HEK293 (cell line): ENCODE measurements at regions not wholly inside any gene's neighbourhood (a gene's known extent, or its start where the extent isn't known, plus 50 kb on each side); places are given as distances from the start of the nearest gene placed in this dataset.

Experiments
- CTCF ChIA-PET: fragments of 350-600 bp; formaldehyde crosslinking; extraction: SDS; loops from one replicate; lab custom pipeline; 2021; ENCODE audit warnings: antibody characterized with exemption; lab: Yijun Ruan, JAX
- POLR2A ChIA-PET: fragments of 300-600 bp; formaldehyde crosslinking; extraction: SDS; loops from one replicate; lab custom pipeline; 2020; ENCODE audit warnings: antibody characterized with exemption, inconsistent platforms; lab: Yijun Ruan, JAX
- H3K27ac ChIP-seq: fragments of 200-500 bp; sonication (Bioruptor generic); 2 replicates; pipeline ENCODE4 v1.5.1; 2014; ENCODE audit warnings: low read depth, low read length, control low read depth, inconsistent platforms; ENCODE audit errors: extremely low read depth
- H3K36me3 ChIP-seq, 2 experiments: fragments of 200-500 bp in 1 of 2; sonication (Bioruptor generic) in 1 of 2; 1 replicate in 1 of 2; 2 replicates in 1 of 2; pipeline ENCODE4 v1.5.1; 2014 to 2017; ENCODE audit warnings: inconsistent platforms in 2 of 2, low read length in 2 of 2; ENCODE audit not compliant: control insufficient read depth in 2 of 2, insufficient read depth in 1 of 2
- H3K4me1 ChIP-seq: fragments of 200-500 bp; sonication (Bioruptor generic); 2 replicates; pipeline ENCODE4 v1.5.1; 2014; ENCODE audit warnings: mild to moderate bottlenecking, low read length, inconsistent platforms; ENCODE audit not compliant: control insufficient read depth, insufficient read depth
- H3K4me3 ChIP-seq: 2 replicates; pipeline ENCODE4 v1.5.1; 2011; ENCODE audit warnings: low read depth, mild to moderate bottlenecking, control low read depth, low read length, moderate library complexity
- H3K9me3 ChIP-seq: fragments of 200-500 bp; sonication (Bioruptor generic); 2 replicates; pipeline ENCODE4 v1.5.1; 2014; ENCODE audit warnings: low read depth, low read length, inconsistent platforms; ENCODE audit not compliant: control insufficient read depth, insufficient read depth
- BCL11A ChIP-seq: fragments of 450-650 bp; formaldehyde crosslinking; IDR thresholded peaks from 2 replicates; pipeline ENCODE4 v1.5.1; 2016; ENCODE audit warnings: low read depth, missing biosample characterization, missing genetic modification characterization
- GLI2 ChIP-seq: fragments of 450-650 bp; formaldehyde crosslinking; IDR thresholded peaks from 2 replicates; pipeline ENCODE4; 2017; ENCODE audit warnings: missing biosample characterization, missing genetic modification characterization, low read depth, borderline replicate concordance
- HIC1 ChIP-seq: fragments of 450-650 bp; formaldehyde crosslinking; IDR thresholded peaks from 2 replicates; pipeline ENCODE4 v1.5.1; 2016; ENCODE audit warnings: missing biosample characterization, missing genetic modification characterization
- HOXA7 ChIP-seq: sonication (generic); formaldehyde crosslinking; IDR thresholded peaks from 2 replicates; pipeline ENCODE4 v1.8.1; 2022; ENCODE audit warnings: missing genetic modification reagents, borderline replicate concordance
- SP7 ChIP-seq: fragments of 450-650 bp; formaldehyde crosslinking; IDR thresholded peaks from 2 replicates; pipeline ENCODE4 v1.5.1; 2016; ENCODE audit warnings: missing biosample characterization, missing genetic modification characterization
- ZBTB17 ChIP-seq: fragments of 450-650 bp; formaldehyde crosslinking; IDR thresholded peaks from 2 replicates; pipeline ENCODE4 v1.5.1; 2016; ENCODE audit warnings: missing biosample characterization, missing genetic modification characterization
- ZNF280C ChIP-seq: fragments of 450-650 bp; formaldehyde crosslinking; IDR thresholded peaks from 2 replicates; pipeline ENCODE4 v1.5.1; 2016; ENCODE audit warnings: missing biosample characterization, missing genetic modification characterization
- ZNF324 ChIP-seq: fragments of 450-650 bp; formaldehyde crosslinking; IDR thresholded peaks from 2 replicates; pipeline ENCODE4 v1.5.1; 2016; ENCODE audit warnings: missing biosample characterization, missing genetic modification characterization
- ZNF623 ChIP-seq: fragments of 450-650 bp; formaldehyde crosslinking; IDR thresholded peaks from 2 replicates; pipeline ENCODE4 v1.5.1; 2016; ENCODE audit warnings: missing biosample characterization, missing genetic modification characterization
- ZNF629 ChIP-seq: fragments of 450-650 bp; formaldehyde crosslinking; IDR thresholded peaks from 2 replicates; pipeline ENCODE4 v1.5.1; 2017; ENCODE audit warnings: missing biosample characterization, missing genetic modification characterization
- ZNF639 ChIP-seq: fragments of 450-650 bp; formaldehyde crosslinking; IDR thresholded peaks from 2 replicates; pipeline ENCODE4 v1.5.1; 2016; ENCODE audit warnings: missing biosample characterization, missing genetic modification characterization
- ZNF707 ChIP-seq: fragments of 450-650 bp; formaldehyde crosslinking; IDR thresholded peaks from 2 replicates; pipeline ENCODE4 v1.5.1; 2016; ENCODE audit warnings: missing biosample characterization, missing genetic modification characterization
- ZNF843 ChIP-seq: fragments of 450-650 bp; formaldehyde crosslinking; IDR thresholded peaks from 2 replicates; pipeline ENCODE4 v1.5.1; 2016; ENCODE audit warnings: missing biosample characterization, missing genetic modification characterization
- ZXDB ChIP-seq: fragments of 450-650 bp; formaldehyde crosslinking; IDR thresholded peaks from 2 replicates; pipeline ENCODE4 v1.5.1; 2016; ENCODE audit warnings: missing biosample characterization, missing genetic modification characterization
- TF ChIP-seq, protein P1 (sequence below): fragments of 450-650 bp; IDR thresholded peaks from 2 replicates; pipeline ENCODE4 v1.5.1; 2018; ENCODE audit warnings: missing biosample characterization, mild to moderate bottlenecking, missing genetic modification characterization
- TF ChIP-seq, protein P2 (sequence below): fragments of 450-650 bp; formaldehyde crosslinking; IDR thresholded peaks from 2 replicates; pipeline ENCODE4 v1.5.1; 2016; ENCODE audit warnings: missing biosample characterization, missing genetic modification characterization
- TF ChIP-seq, protein P3 (sequence below): fragments of 450-650 bp; formaldehyde crosslinking; IDR thresholded peaks from 2 replicates; pipeline ENCODE4 v1.5.1; 2016; ENCODE audit warnings: missing biosample characterization, missing genetic modification characterization
- TF ChIP-seq, protein P4 (sequence below): fragments of 450-650 bp; formaldehyde crosslinking; IDR thresholded peaks from 2 replicates; pipeline ENCODE4 v1.5.1; 2016; ENCODE audit warnings: missing biosample characterization, missing genetic modification characterization
- TF ChIP-seq, protein P5 (sequence below): fragments of 450-650 bp; formaldehyde crosslinking; IDR thresholded peaks from 2 replicates; pipeline ENCODE4 v1.5.1; 2016; ENCODE audit warnings: missing biosample characterization, missing genetic modification characterization
- TF ChIP-seq, protein P6 (sequence below): fragments of 450-650 bp; formaldehyde crosslinking; IDR thresholded peaks from 2 replicates; pipeline ENCODE4 v1.5.1; 2016; ENCODE audit warnings: missing biosample characterization, missing genetic modification characterization, low read depth

- ChIA-PET POLR2A (interaction anchor here (0.7 to 1.6 kb wide), 3 partner anchors 10 to 27 kb away, joined by 4 to 9 read pairs (median 5); no protein-coding TSS in a partner anchor), CTCF (interaction anchor here (0.6 to 3.1 kb wide), 3 partner anchors 12 to 144 kb away, joined by 3 to 10 read pairs (median 7); no protein-coding TSS in a partner anchor)
- TF ChIP-seq, protein P1, sequence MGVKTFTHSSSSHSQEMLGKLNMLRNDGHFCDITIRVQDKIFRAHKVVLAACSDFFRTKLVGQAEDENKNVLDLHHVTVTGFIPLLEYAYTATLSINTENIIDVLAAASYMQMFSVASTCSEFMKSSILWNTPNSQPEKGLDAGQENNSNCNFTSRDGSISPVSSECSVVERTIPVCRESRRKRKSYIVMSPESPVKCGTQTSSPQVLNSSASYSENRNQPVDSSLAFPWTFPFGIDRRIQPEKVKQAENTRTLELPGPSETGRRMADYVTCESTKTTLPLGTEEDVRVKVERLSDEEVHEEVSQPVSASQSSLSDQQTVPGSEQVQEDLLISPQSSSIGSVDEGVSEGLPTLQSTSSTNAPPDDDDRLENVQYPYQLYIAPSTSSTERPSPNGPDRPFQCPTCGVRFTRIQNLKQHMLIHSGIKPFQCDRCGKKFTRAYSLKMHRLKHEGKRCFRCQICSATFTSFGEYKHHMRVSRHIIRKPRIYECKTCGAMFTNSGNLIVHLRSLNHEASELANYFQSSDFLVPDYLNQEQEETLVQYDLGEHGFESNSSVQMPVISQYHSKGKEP (tag by site-specific recombination): peak; percentile 52; the same call in 1 of the 2 replicates
- peak; percentile 22; the same call in 1 of the 2 replicates for TF ChIP-seq ZXDB (tag by site-specific recombination)
- TF ChIP-seq ZNF843 (tag by site-specific recombination): peak; percentile 82
- TF ChIP-seq ZBTB17 (tag by site-specific recombination): peak; percentile 30; the same call in 1 of the 2 replicates
- TF ChIP-seq BCL11A (tag by site-specific recombination): 0 out of 2 replicates have a peak, but pooled peaks have one; percentile 75
- TF ChIP-seq ZNF623 (tag by site-specific recombination): no peak
- TF ChIP-seq SP7 (tag by site-specific recombination): peak; percentile 98
- TF ChIP-seq GLI2 (tag by site-specific recombination): peak; percentile 42; the same call in 1 of the 2 replicates
- 0 out of 2 replicates have a peak, but pooled peaks have one; percentile 16 for TF ChIP-seq ZNF324
- TF ChIP-seq, protein P2, sequence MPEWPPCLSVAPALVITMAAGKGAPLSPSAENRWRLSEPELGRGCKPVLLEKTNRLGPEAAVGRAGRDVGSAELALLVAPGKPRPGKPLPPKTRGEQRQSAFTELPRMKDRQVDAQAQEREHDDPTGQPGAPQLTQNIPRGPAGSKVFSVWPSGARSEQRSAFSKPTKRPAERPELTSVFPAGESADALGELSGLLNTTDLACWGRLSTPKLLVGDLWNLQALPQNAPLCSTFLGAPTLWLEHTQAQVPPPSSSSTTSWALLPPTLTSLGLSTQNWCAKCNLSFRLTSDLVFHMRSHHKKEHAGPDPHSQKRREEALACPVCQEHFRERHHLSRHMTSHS (tag by site-specific recombination): 0 out of 2 replicates have a peak, but pooled peaks have one; percentile 23
- TF ChIP-seq HIC1 (tag by site-specific recombination): no peak
- TF ChIP-seq, protein P3, sequence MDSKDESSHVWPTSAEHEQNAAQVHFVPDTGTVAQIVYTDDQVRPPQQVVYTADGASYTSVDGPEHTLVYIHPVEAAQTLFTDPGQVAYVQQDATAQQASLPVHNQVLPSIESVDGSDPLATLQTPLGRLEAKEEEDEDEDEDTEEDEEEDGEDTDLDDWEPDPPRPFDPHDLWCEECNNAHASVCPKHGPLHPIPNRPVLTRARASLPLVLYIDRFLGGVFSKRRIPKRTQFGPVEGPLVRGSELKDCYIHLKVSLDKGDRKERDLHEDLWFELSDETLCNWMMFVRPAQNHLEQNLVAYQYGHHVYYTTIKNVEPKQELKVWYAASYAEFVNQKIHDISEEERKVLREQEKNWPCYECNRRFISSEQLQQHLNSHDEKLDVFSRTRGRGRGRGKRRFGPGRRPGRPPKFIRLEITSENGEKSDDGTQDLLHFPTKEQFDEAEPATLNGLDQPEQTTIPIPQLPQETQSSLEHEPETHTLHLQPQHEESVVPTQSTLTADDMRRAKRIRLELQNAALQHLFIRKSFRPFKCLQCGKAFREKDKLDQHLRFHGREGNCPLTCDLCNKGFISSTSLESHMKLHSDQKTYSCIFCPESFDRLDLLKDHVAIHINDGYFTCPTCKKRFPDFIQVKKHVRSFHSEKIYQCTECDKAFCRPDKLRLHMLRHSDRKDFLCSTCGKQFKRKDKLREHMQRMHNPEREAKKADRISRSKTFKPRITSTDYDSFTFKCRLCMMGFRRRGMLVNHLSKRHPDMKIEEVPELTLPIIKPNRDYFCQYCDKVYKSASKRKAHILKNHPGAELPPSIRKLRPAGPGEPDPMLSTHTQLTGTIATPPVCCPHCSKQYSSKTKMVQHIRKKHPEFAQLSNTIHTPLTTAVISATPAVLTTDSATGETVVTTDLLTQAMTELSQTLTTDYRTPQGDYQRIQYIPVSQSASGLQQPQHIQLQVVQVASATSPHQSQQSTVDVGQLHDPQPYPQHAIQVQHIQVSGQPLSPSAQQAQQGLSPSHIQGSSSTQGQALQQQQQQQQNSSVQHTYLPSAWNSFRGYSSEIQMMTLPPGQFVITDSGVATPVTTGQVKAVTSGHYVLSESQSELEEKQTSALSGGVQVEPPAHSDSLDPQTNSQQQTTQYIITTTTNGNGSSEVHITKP: peak; percentile 52
- TF ChIP-seq, protein P4, sequence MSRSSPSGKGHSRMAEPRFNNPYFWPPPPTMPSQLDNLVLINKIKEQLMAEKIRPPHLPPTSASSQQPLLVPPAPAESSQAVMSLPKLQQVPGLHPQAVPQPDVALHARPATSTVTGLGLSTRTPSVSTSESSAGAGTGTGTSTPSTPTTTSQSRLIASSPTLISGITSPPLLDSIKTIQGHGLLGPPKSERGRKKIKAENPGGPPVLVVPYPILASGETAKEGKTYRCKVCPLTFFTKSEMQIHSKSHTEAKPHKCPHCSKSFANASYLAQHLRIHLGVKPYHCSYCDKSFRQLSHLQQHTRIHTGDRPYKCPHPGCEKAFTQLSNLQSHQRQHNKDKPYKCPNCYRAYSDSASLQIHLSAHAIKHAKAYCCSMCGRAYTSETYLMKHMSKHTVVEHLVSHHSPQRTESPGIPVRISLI: peak; percentile 83
- no peak for TF ChIP-seq ZNF280C (tag by site-specific recombination)
- TF ChIP-seq HOXA7 (CRISPR knock-in tag): no peak
- TF ChIP-seq, protein P5, sequence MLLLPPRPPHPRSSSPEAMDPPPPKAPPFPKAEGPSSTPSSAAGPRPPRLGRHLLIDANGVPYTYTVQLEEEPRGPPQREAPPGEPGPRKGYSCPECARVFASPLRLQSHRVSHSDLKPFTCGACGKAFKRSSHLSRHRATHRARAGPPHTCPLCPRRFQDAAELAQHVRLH (tag by site-specific recombination): no peak
- TF ChIP-seq, protein P6, sequence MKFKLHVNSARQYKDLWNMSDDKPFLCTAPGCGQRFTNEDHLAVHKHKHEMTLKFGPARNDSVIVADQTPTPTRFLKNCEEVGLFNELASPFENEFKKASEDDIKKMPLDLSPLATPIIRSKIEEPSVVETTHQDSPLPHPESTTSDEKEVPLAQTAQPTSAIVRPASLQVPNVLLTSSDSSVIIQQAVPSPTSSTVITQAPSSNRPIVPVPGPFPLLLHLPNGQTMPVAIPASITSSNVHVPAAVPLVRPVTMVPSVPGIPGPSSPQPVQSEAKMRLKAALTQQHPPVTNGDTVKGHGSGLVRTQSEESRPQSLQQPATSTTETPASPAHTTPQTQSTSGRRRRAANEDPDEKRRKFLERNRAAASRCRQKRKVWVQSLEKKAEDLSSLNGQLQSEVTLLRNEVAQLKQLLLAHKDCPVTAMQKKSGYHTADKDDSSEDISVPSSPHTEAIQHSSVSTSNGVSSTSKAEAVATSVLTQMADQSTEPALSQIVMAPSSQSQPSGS: peak; percentile 69
- TF ChIP-seq ZNF707: no peak
- peak; percentile 83 for TF ChIP-seq ZNF629 (tag by site-specific recombination)
- TF ChIP-seq ZNF639 (tag by site-specific recombination): peak; percentile 56; the same call in 1 of the 2 replicates
Observed at GRCh38 chr2:47226132-47226922, 50.0 kb upstream of the CALM2 start.

More at GRCh38 chr2:47226132-47226922, 50.0 kb upstream of the CALM2 start:
- Histone ChIP-seq H3K36me3 (no peaks in the 10 kb centered on the region), H3K27ac (peak overlapping the region; percentile 71), H3K4me1 (peaks cover 31% of the 10 kb centered on the region), H3K4me3 (no peak overlapping the region), H3K9me3 (no peaks in the 10 kb centered on the region)
